ENCODE measurements at regions not wholly inside any gene's neighbourhood (a gene's known extent, or its start where the extent isn't known, plus 50 kb on each side); places are given as distances from the start of the nearest gene placed in this dataset.

GRCh38 chr12:58812214-58812613 is 108.1 kb downstream of the LRIG3 start:
- DNase-seq (ENCODE audit: extremely low read depth, low read depth) = no peak
- TF ChIP-seq, protein P1, sequence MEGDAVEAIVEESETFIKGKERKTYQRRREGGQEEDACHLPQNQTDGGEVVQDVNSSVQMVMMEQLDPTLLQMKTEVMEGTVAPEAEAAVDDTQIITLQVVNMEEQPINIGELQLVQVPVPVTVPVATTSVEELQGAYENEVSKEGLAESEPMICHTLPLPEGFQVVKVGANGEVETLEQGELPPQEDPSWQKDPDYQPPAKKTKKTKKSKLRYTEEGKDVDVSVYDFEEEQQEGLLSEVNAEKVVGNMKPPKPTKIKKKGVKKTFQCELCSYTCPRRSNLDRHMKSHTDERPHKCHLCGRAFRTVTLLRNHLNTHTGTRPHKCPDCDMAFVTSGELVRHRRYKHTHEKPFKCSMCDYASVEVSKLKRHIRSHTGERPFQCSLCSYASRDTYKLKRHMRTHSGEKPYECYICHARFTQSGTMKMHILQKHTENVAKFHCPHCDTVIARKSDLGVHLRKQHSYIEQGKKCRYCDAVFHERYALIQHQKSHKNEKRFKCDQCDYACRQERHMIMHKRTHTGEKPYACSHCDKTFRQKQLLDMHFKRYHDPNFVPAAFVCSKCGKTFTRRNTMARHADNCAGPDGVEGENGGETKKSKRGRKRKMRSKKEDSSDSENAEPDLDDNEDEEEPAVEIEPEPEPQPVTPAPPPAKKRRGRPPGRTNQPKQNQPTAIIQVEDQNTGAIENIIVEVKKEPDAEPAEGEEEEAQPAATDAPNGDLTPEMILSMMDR (IDR thresholded peaks at IDR 0.05; ENCODE audit: low read depth, low read length, missing control alignments) = no peak
- H3K4me3 ChIP-seq (replicated peaks; ENCODE audit: low read depth, low read length) = no peak overlapping the region

DNA sequence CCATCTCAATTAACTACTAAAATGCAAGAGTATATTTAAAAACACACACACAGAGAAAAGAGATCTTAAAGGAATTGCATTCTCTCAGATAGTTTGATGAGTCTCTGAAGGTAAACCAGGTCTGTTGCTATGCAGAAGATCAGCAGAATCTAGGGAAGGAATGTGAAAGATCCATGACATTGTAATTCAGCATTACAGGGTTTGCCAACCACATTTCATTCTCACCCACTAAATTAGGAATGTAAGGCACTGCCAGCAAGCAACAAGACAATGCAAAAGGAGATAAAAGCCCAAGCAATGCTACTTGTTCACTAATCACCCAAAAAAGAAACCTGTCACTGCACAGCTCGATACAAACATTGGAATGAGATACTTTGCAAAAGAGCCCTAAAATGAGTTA is 106.3 kb downstream of the LRIG3 start:
- no peak overlapping the region for H3K4me3 ChIP-seq (replicated peaks; ENCODE audit: low read depth, low read length)
- DNase-seq (ENCODE audit: extremely low read depth, low read depth) = no peak
- TF ChIP-seq, protein P1 (IDR thresholded peaks at IDR 0.05; ENCODE audit: low read depth, low read length, missing control alignments) = no peak

DNA sequence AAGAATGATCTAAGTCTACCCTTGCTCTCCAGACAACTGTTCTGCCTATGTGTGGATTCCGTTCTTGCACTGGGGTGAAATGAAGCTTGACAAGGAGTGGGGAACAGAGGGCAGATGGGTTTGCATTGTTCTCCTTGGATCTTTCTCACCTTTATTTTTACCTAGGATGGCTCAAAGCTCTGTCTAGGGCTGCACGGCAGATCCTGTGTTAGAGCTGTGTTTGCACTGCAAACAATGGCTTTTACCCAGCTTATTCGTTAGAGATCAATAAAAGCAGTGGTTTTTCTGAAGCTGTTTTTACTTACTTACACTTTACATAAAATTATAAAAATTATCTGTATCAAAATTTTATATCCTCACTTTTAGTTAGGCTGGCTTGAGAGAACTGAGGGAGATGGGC is 105.1 kb downstream of the LRIG3 start:
- TF ChIP-seq, protein P1 (IDR thresholded peaks at IDR 0.05; ENCODE audit: low read depth, low read length, missing control alignments) = no peak
- H3K4me3 ChIP-seq (replicated peaks; ENCODE audit: low read depth, low read length) = no peak overlapping the region
- DNase-seq (ENCODE audit: extremely low read depth, low read depth) = no peak

DNA sequence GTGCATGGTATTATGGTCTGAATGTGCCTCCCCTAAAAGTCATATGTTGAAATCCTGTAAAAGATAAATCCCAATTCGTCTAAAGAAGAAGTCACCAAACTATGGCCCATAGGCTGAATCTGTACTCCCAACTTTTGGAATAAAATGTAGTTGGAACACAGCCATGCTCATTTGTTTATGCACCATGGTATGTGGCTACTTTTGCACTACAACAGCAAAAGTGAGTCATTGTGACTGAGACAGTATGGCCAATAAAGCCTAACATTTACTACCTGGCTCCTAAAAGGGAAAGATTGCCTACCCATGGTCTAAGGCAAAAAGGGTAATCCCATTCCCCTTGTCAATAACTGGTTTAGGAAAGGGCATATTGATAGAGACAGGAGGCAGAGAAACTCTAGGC is 101.8 kb downstream of the LRIG3 start:
- TF ChIP-seq, protein P1 (IDR thresholded peaks at IDR 0.05; ENCODE audit: low read depth, low read length, missing control alignments) = no peak
- DNase-seq (ENCODE audit: extremely low read depth, low read depth) = no peak

GRCh38 chr12:58819345-58819744 is 101.0 kb downstream of the LRIG3 start:
- no peak overlapping the region for H3K4me3 ChIP-seq (replicated peaks; ENCODE audit: low read depth, low read length)
- TF ChIP-seq, protein P1 (IDR thresholded peaks at IDR 0.05; ENCODE audit: low read depth, low read length, missing control alignments) = no peak
- no peak for DNase-seq (ENCODE audit: extremely low read depth, low read depth)

More for the DNA sequence above, 101.8 kb downstream of the LRIG3 start:
- H3K4me3 ChIP-seq (replicated peaks; ENCODE audit: low read depth, low read length) = no peak overlapping the region

- H3K4me3 ChIP-seq (replicated peaks; ENCODE audit: low read depth, low read length) = no peak overlapping the region
- no peak for DNase-seq (ENCODE audit: extremely low read depth, low read depth)
- TF ChIP-seq, protein P1 (IDR thresholded peaks at IDR 0.05; ENCODE audit: low read depth, low read length, missing control alignments) = no peak
These were observed 100.3 kb downstream of the LRIG3 start for GRCh38 chr12:58819985-58820384.

Measured in HFF-Myc (cell line).